GM19035 (cell line): ENCODE measurements at regions not wholly inside any gene's neighbourhood (a gene's known extent, or its start where the extent isn't known, plus 50 kb on each side); places are given as distances from the start of the nearest gene placed in this dataset.
"Not testable (repeated sequence)": the region's sequence is repeated elsewhere in the genome, so short reads cannot be mapped to it uniquely, and the experiment has no call there.

Experiments
- ATAC-seq: cut with Tn5 transposase; IDR thresholded peaks from one replicate; pipeline ENCODE4 v1.9.1; 2021; ENCODE audit not compliant: unreplicated experiment

DNA sequence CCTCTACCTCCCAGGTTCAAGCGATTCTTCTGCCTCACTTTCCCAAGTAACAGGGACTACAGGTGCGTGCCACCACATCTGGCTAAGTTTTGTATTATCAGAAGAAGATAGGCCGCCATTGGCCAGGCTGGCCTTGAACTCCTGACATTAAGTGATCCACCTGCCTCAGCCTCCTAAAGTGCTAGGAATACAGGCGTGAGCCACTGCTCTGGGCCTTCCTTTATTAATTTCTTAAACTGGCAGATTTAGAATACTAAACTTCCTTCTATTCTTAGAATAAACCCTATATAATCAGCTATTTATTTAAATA lies 86.6 kb downstream of the HFE start:
- ATAC-seq, result no peak

DNA sequence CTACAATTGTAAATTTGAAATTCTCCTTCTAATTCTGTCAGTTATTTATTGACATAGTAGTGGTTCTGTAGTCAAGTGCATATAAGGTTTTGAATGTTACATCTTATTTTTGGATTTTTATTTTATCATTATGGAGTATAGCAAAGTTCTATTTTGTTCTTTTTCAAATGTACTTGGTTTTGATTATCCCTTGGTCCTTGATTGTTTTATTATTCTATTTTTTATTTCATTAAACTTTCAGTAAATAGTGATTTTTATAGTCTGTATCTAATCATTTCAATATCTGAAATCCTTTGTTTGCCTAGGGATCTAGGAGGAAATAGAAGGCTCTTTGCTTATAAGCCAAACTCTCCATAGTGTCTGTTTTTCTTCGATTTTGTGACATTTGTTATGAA lies 87.8 kb downstream of the HFE start:
- ATAC-seq, result no peak

DNA sequence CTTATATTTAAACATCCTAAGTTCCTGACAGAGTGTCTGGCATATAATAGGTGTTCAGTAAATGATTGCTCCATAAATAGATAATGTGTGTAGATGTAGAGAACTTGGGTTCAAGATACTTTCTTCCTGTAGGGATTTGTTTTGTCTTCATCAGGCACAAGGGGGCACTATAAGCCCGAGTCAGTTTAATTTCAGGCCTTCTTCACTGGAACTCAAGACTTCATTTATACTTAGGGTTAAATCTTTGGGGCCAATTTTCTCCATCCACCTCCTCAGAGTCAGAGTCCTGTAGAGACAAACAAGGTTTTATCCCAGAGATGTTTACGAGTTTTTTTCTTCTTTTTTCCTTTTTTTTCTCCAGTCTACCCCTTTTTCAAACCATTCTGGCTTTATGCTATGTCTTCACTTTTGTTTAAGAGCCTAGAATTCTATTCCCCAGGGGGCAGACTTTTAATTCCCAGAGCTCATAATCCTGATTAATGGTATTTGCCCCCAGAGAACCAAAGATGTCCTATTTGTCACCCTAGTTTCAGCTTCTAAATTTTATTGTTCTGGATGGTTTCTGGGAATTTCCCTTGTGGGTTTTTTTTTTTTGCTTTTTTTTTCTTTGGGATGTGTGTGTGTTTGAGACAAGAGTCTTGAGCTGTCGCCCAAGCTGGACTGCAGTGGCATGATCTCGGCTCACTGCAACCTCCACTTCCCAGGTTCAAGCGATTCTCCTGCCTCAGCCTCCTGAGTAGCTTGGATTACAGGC lies 88.4 kb downstream of the HFE start:
- no peak for ATAC-seq

DNA sequence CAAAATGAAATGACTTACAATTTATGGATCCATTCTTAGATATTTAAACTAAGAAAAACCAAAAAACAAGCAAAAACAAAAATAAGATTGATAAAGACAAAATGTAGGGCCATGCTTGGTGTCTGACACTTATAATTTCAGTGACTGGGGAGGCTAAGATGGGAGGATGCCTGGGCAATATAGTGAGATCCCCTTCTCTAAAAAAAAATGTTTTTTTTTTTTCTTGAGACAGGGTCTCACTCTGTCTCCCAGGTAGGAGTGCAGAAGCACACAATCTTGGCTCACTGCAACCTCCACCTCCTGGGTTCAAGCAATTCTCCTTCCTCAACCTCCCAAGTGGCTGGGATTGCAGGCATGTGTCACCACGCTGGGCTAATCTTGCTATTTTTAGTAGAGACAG lies 92.4 kb downstream of the HFE start:
- ATAC-seq, result no peak

DNA sequence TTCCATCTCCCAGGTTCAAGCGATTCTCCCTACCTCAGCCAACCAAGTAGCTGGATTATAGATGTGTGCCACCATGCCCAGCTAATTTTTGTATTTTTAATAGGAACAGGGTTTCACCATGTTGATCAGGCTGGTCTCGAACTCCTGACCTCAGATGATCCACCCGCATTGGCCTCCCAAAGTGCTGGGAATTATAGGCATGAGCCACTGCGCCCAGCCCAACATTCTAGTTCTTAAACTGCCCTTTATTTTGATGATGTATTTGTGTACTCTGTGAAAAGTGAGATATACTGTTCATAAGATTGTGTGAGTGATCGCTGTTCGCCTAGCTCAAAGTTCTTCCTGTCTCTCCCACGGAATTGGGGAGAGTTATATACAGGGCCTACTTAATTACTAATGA lies 93.1 kb downstream of the HFE start:
- ATAC-seq, result no peak

DNA sequence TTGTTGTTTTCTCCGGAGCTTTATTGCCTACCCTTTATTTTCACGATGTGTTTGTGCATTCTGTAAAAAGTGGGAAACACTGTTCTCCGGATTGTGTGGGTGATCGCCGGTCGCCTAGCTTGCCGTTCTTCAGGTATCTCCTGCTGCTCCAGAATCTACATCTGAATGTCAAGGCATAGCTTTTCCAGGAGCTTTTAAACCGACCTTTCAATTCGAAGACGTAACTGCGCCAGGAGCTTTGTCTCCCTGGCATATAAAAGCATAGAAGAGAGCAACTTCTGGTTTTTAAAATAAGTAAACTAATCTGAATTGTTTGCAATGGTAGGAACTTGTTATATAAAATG lies 96.0 kb downstream of the HFE start:
- ATAC-seq, result no peak

DNA sequence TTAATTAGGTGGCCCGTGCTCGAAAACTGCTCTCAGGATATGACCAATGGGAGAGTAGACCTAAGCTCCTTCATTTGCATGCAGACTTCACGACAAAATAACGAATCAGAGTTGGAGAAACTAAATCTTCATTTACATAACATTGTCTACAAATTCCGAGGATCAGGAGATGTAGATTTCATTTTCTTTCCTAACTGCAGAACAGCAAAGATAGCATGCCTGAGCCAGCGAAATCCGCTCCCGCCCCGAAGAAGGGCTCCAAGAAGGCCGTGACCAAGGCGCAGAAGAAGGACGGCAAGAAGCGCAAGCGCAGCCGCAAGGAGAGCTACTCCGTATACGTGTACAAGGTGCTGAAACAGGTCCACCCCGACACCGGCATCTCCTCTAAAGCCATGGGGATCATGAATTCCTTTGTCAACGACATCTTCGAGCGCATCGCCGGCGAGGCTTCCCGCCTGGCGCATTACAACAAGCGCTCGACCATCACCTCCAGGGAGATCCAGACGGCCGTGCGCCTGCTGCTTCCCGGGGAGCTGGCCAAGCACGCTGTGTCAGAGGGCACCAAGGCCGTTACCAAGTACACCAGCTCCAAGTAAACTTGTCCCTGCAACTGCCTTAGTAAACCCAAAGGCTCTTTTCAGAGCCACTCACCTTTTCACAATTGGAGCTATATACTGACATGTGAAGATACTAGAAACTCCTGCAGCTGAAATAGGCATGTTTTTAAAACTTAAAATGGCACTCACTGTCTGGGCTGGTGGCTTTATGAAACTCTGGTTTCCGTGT lies 96.5 kb downstream of the HFE start:
- no peak for ATAC-seq

DNA sequence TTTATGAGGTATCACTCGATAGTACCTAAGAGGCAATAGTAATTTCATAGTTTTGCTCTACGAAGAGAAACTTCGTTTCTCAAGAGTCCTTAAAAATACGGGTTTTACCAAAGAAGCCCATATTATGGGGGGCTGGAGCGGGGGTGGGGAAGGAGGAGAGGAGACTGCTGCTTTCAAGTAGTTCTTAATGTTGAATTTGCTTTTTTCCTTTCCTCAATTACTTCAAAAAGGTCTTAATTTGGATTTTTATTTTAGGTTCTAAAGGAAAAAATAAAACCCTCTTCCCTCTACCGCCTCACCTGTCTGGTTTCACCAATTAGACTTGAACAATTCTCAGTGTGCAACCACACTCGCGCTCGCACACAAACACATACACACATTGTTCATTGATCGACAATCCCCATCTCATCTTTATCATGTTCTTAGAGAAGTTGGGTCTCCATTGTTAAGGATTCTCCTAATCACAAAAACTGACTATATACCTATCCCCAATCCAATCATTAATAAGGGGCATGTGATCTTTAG lies 97.2 kb downstream of the HFE start:
- ATAC-seq, result no peak

DNA sequence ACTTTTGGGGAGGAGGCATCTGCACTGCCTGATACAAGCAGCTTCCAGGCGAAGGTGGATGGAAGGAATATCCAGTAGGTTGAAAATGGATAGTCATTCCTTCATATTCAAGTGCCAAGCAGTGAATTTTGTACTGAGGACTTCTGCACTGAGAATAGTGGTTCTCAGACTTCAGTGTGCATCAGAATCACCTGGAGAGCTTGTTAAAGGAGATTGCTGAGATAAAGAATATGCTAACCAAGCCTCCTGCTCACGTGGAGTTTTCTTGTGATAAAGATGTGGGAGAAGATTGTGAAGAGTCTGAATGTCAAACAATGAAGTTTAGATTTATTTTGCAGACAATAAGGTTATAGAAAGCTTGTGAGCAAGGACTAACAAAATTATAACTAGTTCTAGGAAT lies 97.8 kb downstream of the HFE start:
- no peak for ATAC-seq

DNA sequence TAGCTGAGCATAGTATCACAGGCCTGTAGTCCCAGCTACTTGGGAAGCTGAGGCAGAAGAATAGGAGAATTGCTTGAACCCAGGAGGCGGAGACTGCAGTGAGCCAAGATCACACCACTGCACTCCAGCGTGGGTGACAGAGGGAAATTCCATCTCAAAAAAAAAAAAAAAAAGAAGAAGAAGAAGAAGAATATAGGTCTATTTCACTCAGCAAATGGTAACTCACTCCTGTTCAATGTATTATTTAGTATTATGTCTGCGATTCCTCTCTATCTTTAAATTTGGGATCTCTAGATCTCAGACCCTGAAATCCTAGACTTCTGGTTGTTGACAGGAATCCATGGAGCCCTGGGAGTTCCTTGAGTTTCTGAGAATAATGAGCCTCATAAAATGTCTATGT lies 98.6 kb downstream of the HFE start:
- no peak for ATAC-seq

DNA sequence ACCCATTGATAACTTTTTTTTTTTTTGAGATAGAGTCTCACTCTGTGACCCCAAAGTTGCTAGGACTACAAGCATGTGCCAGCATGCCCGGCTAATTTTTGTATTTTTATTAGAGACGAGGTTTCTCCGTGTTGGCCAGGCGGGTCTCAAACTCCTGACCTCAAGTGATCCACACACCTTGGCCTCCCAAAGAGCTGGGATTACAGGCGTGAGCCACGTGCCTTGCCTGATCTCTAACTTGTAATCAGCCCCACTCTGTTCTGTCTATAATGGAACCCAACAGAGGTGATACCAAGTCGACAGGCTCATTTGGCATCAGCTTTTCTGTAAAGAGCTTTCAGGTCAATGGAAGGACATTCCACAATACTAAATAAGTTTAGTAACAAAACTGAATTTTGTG lies 99.4 kb downstream of the HFE start:
- ATAC-seq, result no peak

DNA sequence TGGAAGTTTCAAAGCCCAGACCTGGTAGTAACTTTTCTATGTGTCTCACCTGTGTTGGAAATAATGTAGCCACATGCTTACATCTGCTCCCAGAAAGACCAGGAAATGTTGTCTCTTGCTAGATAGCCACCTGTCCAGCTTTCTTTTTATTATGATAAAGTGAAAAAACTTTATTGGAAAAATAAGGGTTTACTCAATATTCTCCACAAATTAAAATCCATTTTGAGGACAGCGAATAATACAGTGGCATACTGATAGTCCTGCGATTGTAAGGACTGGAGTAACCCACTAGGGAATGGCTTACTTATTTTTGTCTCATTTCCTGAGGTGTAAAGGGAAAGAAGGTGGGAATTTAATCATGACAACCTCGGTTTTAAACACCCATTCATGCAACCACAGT lies 100.1 kb downstream of the HFE start:
- no peak for ATAC-seq

DNA sequence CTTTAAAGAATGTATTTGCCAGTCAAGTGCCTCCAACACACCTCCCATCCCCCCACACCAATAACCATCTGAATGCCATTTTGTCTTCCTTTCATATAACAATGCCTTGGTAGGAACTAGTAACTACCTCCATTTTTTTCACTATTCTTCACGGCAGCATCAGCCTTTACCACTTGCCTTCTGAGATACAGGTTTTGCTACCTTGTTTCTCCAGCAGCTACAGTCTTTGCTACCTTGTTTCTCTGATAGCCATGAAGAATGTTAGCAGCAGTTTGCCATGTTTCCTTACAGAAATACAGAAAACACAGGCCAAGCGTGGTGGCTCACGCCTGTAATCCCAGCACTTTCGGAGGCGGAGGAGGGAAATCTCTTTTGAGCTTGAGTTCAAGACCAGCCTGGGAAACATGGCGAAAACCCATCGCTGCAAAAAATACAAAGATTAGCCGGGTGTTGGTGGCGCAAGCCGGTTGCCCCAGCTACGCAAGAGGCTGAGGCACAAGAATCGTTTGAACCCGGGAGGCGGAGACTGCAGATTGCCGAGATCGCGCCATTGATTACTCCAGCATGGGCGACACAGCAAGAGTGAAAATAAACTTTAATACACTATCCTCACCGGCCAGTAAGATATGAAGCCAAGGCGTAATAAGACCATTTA lies 100.9 kb downstream of the HFE start:
- ATAC-seq, result peak; percentile 26

DNA sequence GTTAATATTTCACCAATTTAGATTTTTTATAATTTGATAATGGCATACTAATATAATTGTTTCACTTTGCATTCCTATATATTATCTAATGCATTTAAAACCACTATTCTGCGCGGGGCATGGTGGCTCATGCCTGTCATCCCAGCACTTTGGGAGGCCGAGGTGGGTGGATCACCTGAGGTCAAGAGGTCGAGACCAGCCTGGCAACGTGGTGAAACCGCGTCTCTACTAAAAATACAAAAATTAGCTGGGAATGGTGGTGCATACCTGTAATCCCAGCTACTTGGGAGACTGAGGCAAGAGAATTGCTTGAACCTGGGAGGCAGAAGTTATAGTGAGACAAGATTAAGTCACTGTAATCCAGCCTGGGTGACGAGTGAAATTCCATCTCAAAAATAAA lies 104.3 kb downstream of the HFE start:
- ATAC-seq, result not testable (repeated sequence)

DNA sequence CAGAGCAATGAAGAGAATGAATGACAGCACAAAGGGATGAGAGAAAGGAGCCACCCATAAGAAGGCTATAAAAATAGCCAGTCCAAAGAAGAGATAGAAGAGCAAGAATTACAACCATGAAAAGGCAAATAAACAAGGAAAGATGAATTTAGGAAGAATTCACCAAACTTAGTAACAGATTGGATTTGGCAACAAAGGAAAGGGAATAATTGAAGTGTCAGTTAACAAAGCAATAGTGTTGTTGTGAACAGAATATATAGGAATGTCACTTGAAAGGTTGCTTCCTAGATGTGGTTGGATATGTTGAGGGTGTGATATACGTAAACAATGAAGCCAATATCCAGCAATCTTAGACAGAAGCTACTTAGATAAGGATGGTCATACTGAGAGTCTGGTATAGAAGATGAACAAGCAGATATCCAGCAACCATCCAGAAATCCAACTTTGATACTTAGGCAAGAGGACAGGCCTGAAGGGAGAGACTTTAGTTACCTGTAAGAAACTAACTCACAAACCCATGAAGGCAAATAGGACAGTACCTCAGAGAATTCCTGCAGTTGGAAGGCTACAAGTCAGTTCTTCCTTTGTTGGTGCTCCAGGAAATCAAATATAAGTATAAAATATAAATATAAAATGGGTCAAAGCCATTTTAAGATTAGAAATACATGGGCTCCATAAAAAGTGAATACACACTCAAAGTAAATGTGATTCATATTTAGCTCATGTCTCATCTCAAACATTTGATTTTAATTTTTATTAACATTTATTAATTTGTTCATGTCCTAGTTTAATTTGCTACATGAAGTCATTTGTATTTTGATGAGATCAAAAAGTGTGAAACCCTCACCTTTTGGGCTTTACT lies 106.5 kb downstream of the HFE start:
- ATAC-seq, result no peak

DNA sequence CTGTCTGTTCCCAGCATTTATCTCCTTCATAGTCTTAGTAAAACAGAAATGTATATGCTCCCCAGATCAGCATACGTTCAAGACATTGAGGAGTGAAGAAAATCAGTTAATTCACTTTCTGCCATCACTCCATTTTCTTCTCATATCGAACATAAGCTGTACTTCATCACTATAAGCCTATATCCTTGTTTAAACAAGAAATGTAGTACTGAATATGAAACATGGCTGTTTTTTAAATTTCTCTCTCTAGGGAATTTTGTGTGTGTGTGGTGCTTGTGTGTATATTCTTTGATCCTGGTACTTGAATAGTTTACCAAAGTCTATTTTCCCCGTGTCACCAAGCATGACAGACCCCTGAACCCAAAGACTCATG lies 107.1 kb downstream of the HFE start:
- no peak for ATAC-seq

DNA sequence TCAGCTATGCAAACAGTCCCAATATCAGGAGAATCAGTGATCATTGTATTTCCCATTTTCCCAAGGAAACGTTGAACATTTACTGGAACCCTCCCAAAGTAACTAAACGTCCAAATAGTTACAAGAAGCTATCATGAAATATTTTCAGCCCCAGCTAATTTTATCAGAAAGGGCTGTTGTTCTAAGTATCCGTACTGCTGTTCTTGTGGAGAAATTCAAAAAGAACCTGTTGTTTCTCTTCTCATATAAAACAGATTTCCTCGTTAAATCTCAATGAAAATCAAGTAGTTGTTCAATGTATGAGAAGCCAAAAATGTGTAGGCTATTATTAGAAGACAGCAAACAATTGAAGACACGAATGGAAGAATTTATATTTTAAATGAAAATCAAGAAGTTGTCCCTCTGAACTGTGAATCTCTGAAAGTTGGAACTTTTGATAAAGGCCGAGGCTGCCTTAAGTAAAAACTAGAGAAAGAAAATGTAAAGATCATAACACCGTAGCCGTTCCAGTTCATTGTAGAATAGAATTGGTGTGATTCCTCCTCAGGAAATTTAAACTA lies 107.7 kb downstream of the HFE start:
- no peak for ATAC-seq

DNA sequence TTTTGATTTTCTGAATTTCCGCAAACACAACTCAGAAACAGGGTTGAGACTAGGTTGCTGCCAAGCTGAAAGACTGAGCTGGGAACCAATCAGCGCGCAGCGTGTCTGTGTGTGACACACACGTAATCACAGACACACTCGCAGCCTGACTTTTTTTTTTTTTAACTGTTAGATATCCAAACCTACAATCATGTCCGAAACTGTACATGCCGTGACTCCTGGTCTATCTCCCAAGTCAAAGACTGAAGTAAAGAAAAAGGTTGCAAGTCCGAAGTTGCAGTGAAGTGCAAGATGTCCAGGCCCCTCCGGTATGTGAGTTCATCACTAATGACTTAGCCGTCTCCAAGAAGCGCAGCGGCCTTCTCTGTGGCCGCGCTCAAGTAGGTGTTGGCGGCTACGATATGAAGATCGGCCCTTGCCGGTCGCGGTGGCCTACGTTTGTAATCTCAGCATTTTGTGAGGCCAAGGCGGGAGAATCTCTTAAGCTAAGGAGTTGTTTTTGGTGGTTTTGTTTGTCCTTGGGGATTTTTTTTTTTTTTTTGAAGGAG lies 108.2 kb downstream of the HFE start:
- ATAC-seq, result no peak

DNA sequence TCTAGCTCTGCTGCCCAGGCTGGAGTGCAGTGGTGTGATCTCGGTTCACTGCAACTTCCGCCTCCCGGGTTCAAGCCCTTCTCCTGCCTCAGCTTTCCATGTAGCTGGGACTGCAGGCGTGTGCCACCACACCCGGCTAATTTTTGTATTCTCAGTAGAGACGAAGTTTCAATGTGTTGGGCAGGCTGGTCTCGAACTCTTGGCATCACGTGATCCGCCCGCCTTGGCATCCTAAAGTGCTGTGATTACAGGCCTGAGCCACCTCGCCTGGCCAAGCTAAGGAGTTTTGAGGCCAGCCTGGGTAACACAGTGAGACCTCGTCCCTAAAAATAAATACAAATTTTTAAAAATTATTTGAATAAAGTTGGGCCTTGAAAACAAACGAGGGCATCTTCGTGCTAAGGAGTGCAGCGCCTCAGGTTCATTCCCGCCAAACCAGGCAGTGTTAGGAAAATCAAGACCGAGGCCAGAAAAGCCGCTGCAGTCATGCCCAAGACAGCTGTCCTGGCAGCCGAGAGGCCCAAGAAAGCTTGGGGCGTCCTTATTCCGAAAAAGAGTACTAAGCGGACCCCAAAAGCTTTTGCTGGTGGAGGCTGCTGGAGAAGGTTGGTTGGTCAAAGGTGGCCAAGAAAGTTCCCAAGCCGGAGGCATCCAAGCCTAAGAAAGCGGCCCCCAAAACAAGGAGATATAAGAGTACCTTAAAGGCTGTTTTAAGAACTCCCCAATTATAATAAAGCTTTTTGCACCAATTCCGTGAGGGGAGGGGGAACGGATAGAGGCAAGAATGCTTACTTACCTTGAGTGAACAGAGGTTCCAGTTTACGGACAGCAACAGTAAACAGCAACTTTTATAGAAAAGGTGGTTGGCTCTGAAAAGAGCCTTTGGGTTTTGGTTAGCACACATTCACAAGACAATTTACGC lies 109.0 kb downstream of the HFE start:
- no peak for ATAC-seq
